ENCODE measurements at regions not wholly inside any gene's neighbourhood (a gene's known extent, or its start where the extent isn't known, plus 50 kb on each side); places are given as distances from the start of the nearest gene placed in this dataset.
A peak's percentile ranks its signal among the peaks of the same experiment; 100 is the strongest.

GRCh38 chr13:44293908-44294735 is 79.5 kb upstream of the SERP2 start:
- no peak for DNase-seq

DNA sequence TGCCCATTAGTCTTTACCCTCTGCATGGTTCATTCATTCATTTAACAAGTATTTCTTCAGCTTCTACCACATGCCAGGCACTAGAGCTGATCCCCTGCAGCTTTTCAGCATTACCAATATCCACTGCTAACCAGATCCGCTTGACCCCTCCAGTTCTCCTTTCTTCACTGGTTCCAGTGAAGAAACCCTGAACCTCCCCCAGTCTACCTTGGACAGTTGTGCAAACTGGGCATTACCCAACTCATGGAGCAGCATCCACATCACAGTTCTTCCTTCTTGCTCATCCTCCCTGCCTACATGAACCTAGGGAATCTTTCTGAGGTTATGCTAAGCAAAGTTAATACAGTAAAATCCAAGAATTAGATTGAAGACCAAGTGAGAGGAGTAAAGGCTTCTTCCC is 78.7 kb upstream of the SERP2 start:
- no peak for DNase-seq

- no peak for DNase-seq
These were observed 76.8 kb upstream of the SERP2 start for GRCh38 chr13:44296856-44297255.

- no peak for DNase-seq
These were observed 75.3 kb upstream of the SERP2 start for GRCh38 chr13:44298314-44298713.

DNA sequence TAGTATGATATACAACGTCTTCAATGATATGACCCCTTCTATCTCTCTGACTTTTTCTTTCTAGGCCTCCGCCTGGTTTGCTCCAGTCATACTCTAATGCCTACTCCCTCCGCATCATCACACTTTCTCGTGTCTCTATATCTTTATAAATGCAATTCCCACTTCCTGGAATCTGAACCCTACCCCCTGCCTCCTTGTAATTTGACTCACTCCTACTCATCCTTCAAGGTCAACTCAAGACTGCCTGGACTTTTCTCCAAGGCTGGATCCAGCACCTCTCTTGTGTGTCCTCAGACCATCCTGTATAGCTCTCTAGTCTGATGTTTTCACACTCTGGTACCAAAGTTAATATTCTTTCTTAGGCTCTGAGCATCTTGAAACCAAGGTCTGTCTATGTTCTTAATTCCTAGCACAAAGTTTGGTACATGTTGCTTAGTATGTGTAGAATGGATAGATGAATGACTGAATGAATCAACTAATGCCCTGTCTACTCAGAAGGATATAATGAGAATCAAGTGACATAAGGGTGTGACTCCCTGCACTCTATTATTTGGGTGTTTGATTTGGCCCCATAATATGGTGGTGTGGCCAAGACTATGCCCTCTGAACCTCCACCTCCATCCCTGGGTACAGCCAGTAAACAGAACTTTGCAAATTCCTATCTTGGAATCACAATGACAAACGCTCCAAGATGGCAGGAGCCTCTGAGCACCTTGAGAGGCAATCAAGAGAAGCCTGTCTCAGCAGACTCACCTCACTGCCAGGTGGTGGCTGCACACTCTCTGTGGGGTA is 74.3 kb upstream of the SERP2 start:
- no peak for DNase-seq

GRCh38 chr13:44300895-44301638 is 72.6 kb upstream of the SERP2 start:
- DNase-seq, result peak; percentile 67

- DNase-seq, result no peak
These were observed 72.0 kb upstream of the SERP2 start for GRCh38 chr13:44301639-44302015.

GRCh38 chr13:44302233-44302632 is 71.4 kb upstream of the SERP2 start:
- no peak for DNase-seq

- no peak for DNase-seq
These were observed 70.6 kb upstream of the SERP2 start for GRCh38 chr13:44302940-44303575.

DNA sequence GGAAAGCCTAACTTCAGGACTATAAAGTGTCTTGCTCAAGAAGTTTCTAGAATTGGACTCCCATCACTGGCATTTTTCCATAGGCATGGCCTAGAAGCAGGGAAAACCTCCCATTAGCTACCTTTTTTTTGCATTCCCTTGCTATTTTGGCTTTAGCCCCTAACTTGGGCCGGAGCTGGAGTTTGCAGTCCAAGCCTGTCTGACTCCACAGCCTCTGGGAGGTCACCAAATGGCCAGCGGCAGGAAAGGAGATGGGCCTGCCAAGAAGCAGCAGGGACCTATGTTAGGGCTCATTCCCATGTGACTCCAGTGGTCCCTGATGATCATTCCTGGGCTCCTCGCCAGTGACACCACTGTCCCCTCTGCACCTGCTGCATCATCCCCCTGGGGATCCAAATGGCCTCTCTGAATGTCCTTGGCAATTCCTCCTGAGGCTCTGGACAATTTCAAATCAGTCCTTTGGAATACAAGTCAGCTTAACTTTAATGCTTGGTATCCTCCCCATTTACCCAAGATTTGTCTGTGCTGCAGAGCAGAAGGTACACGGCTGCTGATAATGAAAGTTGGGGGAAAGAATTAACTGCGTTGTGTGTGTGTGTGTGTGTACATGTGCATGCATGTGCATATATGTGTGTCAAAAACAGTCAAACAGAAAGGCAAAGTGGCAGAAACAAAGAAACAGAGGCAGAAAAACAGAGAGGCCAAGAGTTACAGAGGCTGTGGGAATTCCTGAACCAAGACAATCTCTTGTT is 69.8 kb upstream of the SERP2 start:
- DNase-seq, result no peak

- no peak for DNase-seq
These were observed 69.2 kb upstream of the SERP2 start for GRCh38 chr13:44304433-44304725.

GRCh38 chr13:44305286-44305685 is 68.3 kb upstream of the SERP2 start:
- no peak for DNase-seq

DNA sequence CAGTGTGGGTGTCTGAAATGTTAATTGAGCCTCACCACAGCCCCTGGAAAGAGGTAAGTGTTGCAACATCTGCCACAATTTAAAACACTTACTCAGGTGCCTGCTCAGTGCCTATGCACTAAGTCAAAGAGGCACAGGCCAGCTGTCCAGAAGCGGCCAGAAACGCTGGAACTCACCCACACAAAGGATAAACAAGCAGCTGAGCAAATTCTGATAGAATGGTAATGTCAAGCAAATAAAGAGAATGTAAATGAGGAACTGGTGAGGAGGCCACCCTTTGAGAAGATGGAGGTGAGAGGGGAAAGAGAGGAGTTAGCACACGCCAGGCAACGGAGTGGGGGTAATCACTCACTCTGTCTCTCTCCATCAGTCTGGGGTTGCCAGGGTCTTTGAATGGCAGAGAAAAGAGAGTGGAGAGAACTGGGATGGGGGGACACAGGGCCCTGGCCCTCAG is 67.7 kb upstream of the SERP2 start:
- no peak for DNase-seq

- no peak for DNase-seq
These were observed 67.0 kb upstream of the SERP2 start for GRCh38 chr13:44306371-44307192.

DNA sequence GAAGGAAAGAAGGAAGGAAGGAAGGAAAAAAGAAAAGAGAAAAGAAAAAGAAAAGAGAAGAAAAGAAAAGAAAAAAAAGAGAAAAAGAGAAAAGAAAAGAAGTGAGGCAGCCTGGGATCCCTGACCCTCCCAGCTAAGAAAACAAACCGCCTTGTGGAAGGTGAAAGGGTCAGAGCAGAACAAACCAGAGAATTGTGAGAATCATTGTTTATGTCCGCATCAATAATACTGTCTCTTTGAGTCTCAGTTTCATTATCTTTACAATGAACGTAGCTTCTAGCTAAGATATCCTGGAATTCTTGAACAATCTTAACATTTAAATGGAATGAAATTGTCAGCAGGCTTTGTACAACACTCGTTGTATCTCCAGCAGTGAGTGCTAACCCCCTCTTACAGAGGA is 66.4 kb upstream of the SERP2 start:
- DNase-seq, result no peak

DNA sequence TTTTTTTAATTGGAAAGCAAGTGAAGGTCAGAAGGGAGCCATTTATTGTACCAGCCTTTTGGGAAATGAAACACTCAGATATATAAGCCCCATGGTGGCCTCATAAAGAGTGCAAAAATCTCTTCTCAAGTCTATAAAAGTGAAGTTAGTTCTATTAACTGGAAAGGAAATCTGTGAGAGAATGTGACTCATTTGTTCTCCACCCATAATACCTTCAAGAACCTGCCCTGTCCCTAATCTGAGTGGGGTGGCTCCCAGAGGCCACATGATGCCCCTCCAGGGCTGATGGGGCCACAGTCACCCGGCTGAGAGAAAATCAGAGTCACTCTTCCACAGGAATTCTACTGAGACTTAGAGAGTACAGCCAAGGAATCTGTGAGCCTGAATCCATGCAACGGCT is 65.8 kb upstream of the SERP2 start:
- no peak for DNase-seq

DNA sequence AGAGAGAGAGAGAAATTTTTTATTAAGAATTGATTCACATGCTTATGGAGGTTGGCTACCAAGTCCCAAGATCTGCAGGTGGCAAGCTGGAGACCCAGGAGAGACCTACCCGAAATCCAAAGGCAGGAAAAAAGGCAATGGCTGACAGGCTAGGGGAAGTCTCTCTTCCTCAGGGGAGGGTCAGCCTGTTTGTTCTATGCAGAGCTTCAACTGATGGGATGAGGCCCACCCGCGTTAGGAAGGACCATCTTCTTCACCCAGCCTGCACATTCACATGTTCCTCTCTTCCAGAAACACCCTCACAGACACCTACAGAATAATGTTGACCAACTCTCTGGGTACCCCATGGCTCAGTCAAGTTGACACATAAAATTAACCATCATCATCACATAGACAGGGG is 65.3 kb upstream of the SERP2 start:
- DNase-seq, result no peak

DNA sequence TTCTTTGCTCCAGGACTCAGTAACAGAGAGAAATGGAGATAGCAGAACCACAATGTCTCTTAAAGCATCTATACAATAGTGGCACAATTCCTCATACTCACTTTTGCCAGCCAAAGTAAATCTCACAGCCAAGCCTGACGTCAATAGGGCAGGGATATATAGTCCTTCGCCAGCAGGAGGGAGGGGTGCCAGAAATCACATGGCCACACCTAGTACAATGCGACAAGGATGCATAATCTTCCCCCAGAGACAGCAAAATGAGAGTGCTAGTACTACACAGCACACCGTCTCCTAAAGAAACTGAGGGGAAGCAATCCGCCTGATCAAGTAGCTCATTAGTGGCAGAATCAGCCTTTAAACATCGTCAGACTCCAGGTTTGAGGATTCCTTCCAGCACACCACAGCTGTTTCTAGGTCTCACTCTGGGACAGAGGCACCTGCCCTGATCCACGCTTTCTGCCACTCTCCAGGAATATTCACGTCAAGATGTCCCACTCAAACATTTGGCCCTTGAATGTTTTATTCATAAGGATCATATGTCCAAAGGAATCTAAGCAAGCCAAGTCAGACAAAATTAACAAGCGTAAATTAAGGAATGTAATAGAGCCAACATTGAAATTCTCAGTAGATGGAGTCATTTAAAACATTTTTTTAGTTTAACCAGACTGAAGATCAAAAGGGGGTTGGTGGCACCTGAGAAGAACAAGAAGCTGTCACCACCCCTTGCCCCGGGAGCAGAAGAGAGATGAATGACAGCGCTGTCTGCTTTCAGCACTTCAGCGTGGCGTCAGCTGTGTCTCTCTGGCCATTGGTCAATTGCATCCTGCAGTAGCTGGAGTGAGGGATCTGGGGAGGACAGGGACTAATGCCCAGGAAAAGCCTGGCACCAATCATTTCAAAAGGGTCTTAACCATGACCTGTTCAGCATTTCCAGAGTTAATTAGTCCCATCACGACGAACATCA is 63.5 kb upstream of the SERP2 start:
- DNase-seq, result no peak

DNA sequence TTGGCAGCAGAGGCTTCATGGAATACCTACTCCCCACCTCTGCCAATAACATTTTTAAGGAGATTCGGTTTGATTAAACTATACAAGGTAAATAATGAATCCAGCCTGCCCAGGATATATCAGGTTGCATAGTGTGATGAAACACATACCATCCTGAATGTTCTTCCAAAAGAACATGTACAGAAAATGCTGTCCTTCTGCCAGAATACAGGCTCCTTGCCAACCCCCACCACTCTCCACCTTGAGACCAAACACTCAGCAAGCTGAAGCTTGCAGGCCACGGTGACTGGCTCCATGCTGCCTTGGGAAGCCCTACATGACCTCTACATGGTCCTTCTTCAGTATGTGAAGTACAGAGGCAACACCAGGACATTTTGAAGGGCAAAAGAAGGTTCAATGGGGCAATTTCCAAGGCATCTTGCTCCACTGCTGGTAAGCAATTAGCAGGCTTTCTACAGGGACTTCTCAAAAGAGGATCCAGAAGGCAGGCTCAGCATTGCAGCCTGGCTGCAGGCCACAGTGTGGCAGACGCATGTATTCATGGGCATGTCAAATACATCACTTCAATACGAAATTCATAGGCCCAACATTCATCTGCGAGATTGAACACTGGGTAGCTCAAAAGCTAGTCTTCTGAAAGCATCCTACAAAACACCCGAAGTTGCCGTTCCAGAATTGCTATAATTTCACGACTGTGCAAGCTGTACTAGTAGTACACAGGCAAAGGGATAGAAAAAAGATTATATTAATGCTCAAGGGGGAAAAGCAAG is 62.4 kb upstream of the SERP2 start:
- DNase-seq, result peak; percentile 52

- DNase-seq, result no peak
These were observed 61.5 kb upstream of the SERP2 start for GRCh38 chr13:44312131-44312530.
